Spleen (tissue), 7 donors: ENCODE measurements at regions not wholly inside any gene's neighbourhood (a gene's known extent, or its start where the extent isn't known, plus 50 kb on each side); places are given as distances from the start of the nearest gene placed in this dataset.

Experiments used
- POLR2A ChIP-seq, 3 donors: fragments of 450-650 bp; IDR thresholded peaks; one replicate each; pipeline ENCODE4 v1.5.1; 2017; ENCODE audit warnings: antibody characterized with exemption in 3 of 3, mild to moderate bottlenecking in 1 of 3
- TF ChIP-seq, protein P1 (sequence below), 11 experiments: fragments of 200-600 bp in 7 of 11; fragments of 450-650 bp in 4 of 11; sonication (generic) in 4 of 11; IDR thresholded peaks in 8 of 11; conservative IDR thresholded peaks in 3 of 11; 1 replicate in 7 of 11; 2 replicates in 4 of 11; pipeline versions ENCODE4 v1.4.0 to v1.8.0; 2016 to 2021; ENCODE audit warnings: antibody characterized with exemption in 11 of 11, inconsistent platforms in 4 of 11, mild to moderate bottlenecking in 1 of 11
- donor health status: DM: no; HTN: no; CAD: no; lungs with moderate emphysema.
- donor health status: DM: no; HTN: no; CAD: no.
- donor health status: DM: no; HTN: no; CAD: no.

DNA sequence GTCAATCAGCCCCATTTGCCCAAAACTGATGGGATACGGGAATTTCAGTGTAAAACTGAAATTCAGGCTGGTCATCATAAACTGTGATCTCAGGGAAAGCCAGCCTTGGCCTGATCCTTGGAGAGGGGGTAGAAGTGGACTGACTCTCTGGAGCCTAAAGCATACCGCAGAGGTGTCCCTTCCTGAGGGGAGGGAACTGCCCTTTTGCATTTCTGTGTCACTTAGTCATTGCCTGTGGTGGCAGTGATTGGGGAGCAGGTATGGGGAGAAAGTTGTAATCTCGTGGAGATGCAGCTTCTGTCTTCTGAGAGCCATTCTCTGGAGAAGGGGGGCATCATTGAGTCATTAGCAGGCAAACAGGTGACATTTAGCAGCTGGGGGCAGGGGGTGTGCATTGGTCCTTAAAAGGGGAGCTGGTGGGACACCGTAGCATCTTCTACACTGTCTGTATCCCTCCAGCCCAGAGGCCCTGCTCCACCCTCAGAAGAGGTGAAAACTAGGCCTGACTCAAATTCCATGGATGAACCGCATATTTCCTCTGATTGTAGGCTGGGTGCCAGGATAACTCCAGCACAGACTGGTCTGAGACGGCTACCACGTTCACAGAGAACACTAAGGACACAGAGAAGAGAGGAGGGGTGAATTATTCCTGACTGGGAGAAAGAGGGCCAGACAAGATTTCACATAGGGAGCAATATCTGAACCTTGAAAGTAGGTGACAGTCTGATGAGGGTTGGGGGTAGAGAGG lies 143.3 kb downstream of the SEC61B start:
- TF ChIP-seq, protein P1, sequence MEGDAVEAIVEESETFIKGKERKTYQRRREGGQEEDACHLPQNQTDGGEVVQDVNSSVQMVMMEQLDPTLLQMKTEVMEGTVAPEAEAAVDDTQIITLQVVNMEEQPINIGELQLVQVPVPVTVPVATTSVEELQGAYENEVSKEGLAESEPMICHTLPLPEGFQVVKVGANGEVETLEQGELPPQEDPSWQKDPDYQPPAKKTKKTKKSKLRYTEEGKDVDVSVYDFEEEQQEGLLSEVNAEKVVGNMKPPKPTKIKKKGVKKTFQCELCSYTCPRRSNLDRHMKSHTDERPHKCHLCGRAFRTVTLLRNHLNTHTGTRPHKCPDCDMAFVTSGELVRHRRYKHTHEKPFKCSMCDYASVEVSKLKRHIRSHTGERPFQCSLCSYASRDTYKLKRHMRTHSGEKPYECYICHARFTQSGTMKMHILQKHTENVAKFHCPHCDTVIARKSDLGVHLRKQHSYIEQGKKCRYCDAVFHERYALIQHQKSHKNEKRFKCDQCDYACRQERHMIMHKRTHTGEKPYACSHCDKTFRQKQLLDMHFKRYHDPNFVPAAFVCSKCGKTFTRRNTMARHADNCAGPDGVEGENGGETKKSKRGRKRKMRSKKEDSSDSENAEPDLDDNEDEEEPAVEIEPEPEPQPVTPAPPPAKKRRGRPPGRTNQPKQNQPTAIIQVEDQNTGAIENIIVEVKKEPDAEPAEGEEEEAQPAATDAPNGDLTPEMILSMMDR (IDR thresholded peaks at IDR 0.05 in 8 of 11, conservative IDR thresholded peaks at IDR 0.05 in 3 of 11) = no peak
- no peak for TF ChIP-seq POLR2A (IDR thresholded peaks at IDR 0.05)
